ENCODE measurements at regions not wholly inside any gene's neighbourhood (a gene's known extent, or its start where the extent isn't known, plus 50 kb on each side); places are given as distances from the start of the nearest gene placed in this dataset.

GRCh38 chr4:144816668-144817067 lies 170.7 kb downstream of the HHIP start:
- Histone ChIP-seq H3K9me2 (replicated peaks; ENCODE audit: insufficient read depth, low read length) (no peaks in the 10 kb centered on the region), H3F3A (ENCODE audit: insufficient read depth, low read length) (no peaks in the 10 kb centered on the region), H3K27ac (ENCODE audit: low read length) (no peak overlapping the region), H3K9ac (ENCODE audit: low read length) (no peak overlapping the region), H4K20me1 (ENCODE audit: insufficient read depth, low read length) (no peaks in the 10 kb centered on the region), H3K36me3 (replicated peaks; ENCODE audit: insufficient read depth, low read length) (no peaks in the 10 kb centered on the region), H3K4me3 (ENCODE audit: low read length) (no peak overlapping the region), H3K9me3 (replicated peaks; ENCODE audit: insufficient read depth, low read length) (no peaks in the 10 kb centered on the region), H3K27me3 (replicated peaks; ENCODE audit: insufficient read depth, low read length) (no peaks in the 10 kb centered on the region), H3K4me1 (ENCODE audit: low read length) (no peaks in the 10 kb centered on the region), H3K4me2 (ENCODE audit: low read depth, low read length) (no peak overlapping the region), H2AFZ (ENCODE audit: low read length) (no peak overlapping the region), H3K79me2 (ENCODE audit: low read length) (no peaks in the 10 kb centered on the region)
- TF ChIP-seq CTCF (IDR thresholded peaks at IDR 0.05; ENCODE audit: low read length) (no peak), EZH2phosphoT487 (IDR thresholded peaks at IDR 0.05; ENCODE audit: low read length) (no peak), EZH2 (optimal IDR thresholded peaks at IDR 0.05; ENCODE audit: low read depth, low read length) (no peak)
- DNase-seq, result no peak

GRCh38 chr4:144817081-144817480 lies 171.1 kb downstream of the HHIP start:
- no peaks in the 10 kb centered on the region for H3K9me2 ChIP-seq (replicated peaks; ENCODE audit: insufficient read depth, low read length)
- no peaks in the 10 kb centered on the region for H4K20me1 ChIP-seq (ENCODE audit: insufficient read depth, low read length)
- H3K9ac ChIP-seq (ENCODE audit: low read length), result no peak overlapping the region
- H3K36me3 ChIP-seq (replicated peaks; ENCODE audit: insufficient read depth, low read length), result no peaks in the 10 kb centered on the region
- H3K4me2 ChIP-seq (ENCODE audit: low read depth, low read length), result no peak overlapping the region
- H3K27ac ChIP-seq (ENCODE audit: low read length), result no peak overlapping the region
- H2AFZ ChIP-seq (ENCODE audit: low read length), result no peak overlapping the region
- H3K27me3 ChIP-seq (replicated peaks; ENCODE audit: insufficient read depth, low read length), result no peaks in the 10 kb centered on the region
- no peak overlapping the region for H3K4me3 ChIP-seq (ENCODE audit: low read length)
- H3K4me1 ChIP-seq (ENCODE audit: low read length), result no peaks in the 10 kb centered on the region
- no peak for DNase-seq
- TF ChIP-seq EZH2 (optimal IDR thresholded peaks at IDR 0.05; ENCODE audit: low read depth, low read length) (no peak), EZH2phosphoT487 (IDR thresholded peaks at IDR 0.05; ENCODE audit: low read length) (no peak), CTCF (IDR thresholded peaks at IDR 0.05; ENCODE audit: low read length) (no peak)
- no peaks in the 10 kb centered on the region for H3F3A ChIP-seq (ENCODE audit: insufficient read depth, low read length)
- H3K79me2 ChIP-seq (ENCODE audit: low read length), result no peaks in the 10 kb centered on the region
- H3K9me3 ChIP-seq (replicated peaks; ENCODE audit: insufficient read depth, low read length), result no peaks in the 10 kb centered on the region

GRCh38 chr4:144818136-144818535 lies 172.2 kb downstream of the HHIP start:
- no peaks in the 10 kb centered on the region for H3K9me3 ChIP-seq (replicated peaks; ENCODE audit: insufficient read depth, low read length)
- no peak overlapping the region for H3K27ac ChIP-seq (ENCODE audit: low read length)
- no peak overlapping the region for H3K4me3 ChIP-seq (ENCODE audit: low read length)
- no peak overlapping the region for H2AFZ ChIP-seq (ENCODE audit: low read length)
- H3K79me2 ChIP-seq (ENCODE audit: low read length), result no peaks in the 10 kb centered on the region
- H3K4me2 ChIP-seq (ENCODE audit: low read depth, low read length), result no peak overlapping the region
- H3K9ac ChIP-seq (ENCODE audit: low read length), result no peak overlapping the region
- no peaks in the 10 kb centered on the region for H3K9me2 ChIP-seq (replicated peaks; ENCODE audit: insufficient read depth, low read length)
- no peaks in the 10 kb centered on the region for H4K20me1 ChIP-seq (ENCODE audit: insufficient read depth, low read length)
- TF ChIP-seq EZH2phosphoT487 (IDR thresholded peaks at IDR 0.05; ENCODE audit: low read length) (no peak), EZH2 (optimal IDR thresholded peaks at IDR 0.05; ENCODE audit: low read depth, low read length) (no peak), CTCF (IDR thresholded peaks at IDR 0.05; ENCODE audit: low read length) (no peak)
- no peak for DNase-seq
- H3K27me3 ChIP-seq (replicated peaks; ENCODE audit: insufficient read depth, low read length), result no peaks in the 10 kb centered on the region
- no peaks in the 10 kb centered on the region for H3F3A ChIP-seq (ENCODE audit: insufficient read depth, low read length)
- H3K4me1 ChIP-seq (ENCODE audit: low read length), result no peaks in the 10 kb centered on the region
- H3K36me3 ChIP-seq (replicated peaks; ENCODE audit: insufficient read depth, low read length), result no peaks in the 10 kb centered on the region

Data from MM.1S (cell line).